Nucleus accumbens (tissue), 56 donors: ENCODE measurements at regions not wholly inside any gene's neighbourhood (a gene's known extent, or its start where the extent isn't known, plus 50 kb on each side); places are given as distances from the start of the nearest gene placed in this dataset.
"Not testable (repeated sequence)": the region's sequence is repeated elsewhere in the genome, so short reads cannot be mapped to it uniquely, and the experiment has no call there.

ENCODE experiments used
- DNase-seq, 56 donors: peaks; one replicate each; lab custom pipeline; 2025; lab: John Stamatoyannopoulos, UW

DNA sequence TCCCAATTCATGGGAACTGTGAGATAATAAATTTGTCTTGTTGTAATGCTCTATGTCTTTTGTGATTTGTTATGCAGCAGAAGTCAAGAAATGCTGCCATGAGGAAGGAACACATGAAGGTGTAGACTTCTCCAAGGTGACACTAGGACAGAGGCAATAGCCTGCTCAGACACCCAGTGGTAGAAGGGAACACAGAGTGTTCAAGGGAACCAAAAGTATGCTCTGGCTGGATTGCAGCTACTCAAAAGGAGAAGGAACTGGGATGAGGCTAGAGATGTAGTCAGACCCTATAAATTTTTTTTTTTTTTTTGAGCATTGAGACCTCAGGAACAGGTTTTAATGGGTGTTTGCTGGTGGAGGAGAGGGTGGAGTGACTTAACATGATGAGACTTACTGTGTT is 232.5 kb downstream of the PARP8 start:
- no peak for DNase-seq

GRCh38 chr5:50900952-50901510 is 234.6 kb downstream of the PARP8 start:
- DNase-seq: no peak

DNA sequence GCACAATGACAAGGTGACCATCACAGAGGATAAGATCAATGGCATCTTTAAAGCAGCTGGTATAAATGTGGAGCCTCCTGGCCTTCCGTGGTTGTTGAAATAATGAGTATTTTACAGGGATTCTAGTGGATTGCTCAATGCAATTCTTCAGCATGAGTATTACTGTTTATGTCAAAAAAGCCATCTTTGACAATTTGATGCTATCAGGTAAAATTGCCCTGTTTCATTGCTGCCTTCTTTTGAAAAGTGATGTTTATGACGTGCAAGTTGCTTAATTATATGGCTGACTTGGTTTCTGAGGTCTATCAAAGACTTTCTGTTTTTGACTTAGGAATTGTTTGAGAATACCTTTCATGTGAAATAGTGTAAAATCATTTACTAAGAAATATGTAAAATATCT is 237.2 kb downstream of the PARP8 start:
- DNase-seq: no peak

- DNase-seq: no peak
Measured at GRCh38 chr5:50905996-50906570, 239.6 kb downstream of the PARP8 start.

DNA sequence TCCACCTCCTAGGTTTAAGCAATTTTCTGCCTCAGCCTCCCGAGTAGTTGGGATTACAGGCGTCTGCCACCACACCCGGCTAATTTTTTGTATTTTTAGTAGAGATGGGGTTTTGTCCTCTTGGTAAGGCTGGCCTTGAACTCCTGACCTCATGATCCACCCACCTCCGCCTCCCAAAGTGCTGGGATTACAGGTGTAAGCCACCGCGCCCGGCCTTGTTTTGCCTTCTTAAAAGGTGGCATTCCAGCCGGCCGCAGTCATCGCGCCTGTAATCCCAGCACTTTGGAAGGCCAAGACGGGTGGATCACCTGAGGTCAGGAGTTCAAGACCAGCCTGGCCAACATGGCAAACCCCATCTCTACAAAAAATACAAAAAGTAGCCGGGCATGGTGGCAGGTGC is 253.7 kb downstream of the PARP8 start:
- not testable (repeated sequence) for DNase-seq

GRCh38 chr5:50921366-50922133 is 255.1 kb downstream of the PARP8 start:
- DNase-seq: no peak

- DNase-seq: not testable (repeated sequence)
Measured at GRCh38 chr5:50922134-50922941, 255.9 kb downstream of the PARP8 start.

DNA sequence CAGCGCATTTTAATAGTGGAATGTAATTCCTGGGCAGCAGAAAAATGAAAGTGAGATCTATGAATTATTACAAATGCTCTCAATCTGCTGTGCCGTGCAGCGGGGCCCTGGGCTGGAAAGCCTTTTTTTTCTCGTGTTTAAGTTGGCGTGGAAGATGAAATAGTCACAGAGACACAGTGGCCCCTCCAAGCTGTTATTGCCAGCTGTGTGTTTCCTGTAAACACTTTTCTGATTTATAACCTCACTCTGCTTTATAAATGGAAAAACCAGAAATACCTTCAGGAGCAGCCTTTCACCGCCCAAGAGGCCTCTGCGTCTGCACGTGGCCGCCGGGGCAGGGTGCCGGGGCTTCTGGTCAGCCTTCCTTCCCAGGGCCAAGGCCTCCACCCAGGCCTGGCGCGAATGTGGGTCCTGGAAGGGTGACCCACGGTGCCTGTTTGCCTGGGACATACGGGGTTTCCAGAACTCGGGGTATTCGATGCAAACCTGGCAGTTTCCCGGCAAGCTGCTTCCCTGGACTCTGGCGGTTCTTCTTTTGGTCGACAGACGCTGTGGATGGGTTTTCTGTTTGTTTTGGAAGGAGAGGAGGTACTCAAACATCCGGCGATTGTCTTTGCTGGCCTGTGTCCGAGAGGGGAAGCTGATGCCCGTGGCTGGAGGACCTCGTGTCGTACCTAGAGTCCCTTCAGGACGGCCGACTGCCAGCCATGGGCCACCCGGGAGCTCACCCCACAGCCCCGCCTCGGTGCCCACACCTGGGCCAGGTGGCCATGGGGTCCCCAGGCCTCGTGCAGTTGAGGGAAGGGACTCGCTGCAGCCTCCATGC is 256.7 kb downstream of the PARP8 start:
- DNase-seq: no peak

- DNase-seq: no peak
Measured at GRCh38 chr5:50923768-50924494, 257.5 kb downstream of the PARP8 start.

GRCh38 chr5:50927953-50928352 is 261.5 kb downstream of the PARP8 start:
- DNase-seq: no peak

DNA sequence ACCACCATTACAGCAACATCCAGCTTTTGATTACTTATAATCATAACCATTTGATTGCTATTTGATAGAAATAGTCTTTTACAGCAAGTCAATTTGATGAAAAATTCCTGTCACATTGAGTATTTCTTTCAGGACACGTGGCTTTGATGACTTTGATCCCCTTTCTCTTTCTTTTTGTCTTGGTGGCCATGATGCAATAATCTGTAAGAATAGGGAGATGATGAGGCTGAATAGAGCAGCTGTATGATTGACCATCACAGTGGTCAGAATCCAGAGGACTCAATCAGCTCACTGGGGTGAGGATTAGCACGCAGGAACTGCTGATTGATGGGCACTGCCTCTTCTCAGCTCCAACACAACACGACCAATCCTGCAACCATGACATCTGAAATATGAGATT is 262.7 kb downstream of the PARP8 start:
- DNase-seq: no peak

GRCh38 chr5:50934343-50934742 is 267.9 kb downstream of the PARP8 start:
- DNase-seq: no peak

GRCh38 chr5:50945139-50945538 is 278.7 kb downstream of the PARP8 start:
- no peak for DNase-seq

DNA sequence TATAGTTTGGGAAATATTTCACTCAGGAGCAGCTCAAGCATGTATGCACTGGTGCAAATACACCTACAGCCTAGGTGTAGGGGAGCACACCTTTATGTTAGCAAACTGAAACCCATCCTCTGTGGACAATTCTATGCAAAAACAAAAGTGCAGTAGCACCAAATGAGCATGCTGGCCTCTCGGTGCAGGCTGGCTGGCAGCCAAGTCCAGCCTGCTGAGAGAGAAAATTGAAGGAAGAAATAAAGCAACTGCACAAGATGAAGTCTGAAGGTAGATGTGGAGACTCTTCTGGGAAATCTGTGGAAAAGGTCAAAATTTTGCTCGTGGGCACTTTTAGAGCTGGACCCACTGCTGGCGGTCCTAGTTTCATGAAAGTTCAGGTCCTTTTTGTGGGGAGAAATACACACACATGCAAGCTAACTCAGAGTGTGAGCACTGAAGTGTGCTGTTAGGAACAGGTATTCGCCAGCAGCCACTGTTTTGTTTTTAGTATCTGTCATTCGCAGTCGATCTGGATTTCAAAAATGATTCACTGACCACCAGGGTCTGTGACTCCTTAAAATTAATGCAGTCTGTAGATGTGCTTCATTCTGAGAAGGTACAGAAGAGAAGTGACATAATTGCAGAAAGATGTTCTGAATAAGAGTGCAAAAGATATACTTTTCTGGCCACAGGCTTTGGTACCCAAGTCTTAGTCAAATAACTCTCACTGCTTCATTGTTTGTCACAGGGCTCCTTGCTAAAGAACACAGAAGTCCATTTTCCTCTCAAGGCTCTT is 281.7 kb downstream of the PARP8 start:
- peak in 2 of 56 donors; percentile 3 to 6 for DNase-seq

DNA sequence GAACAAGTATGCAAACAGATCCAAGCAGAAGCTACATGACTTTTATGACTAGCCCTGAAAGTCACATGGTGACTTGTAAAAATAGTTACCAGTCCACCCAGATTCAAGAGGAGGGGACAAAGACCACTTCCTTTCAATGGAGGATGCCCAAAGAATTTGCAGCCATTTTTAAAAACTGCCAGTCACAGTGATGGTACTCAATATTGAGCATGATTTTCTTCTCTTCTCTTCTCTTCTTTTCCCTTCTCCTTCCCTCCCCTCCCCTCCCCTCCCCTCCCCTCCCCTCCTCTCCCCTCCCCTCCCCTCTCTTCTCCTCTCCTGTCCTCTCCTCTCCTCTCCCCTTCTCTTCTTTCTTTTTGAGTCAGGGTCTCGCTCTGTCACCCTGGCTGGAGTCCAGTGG is 286.9 kb downstream of the PARP8 start:
- no peak for DNase-seq

- DNase-seq: peak in 6 of 56 donors; percentile 3 to 23 (median 13)
Measured at GRCh38 chr5:50958852-50959457, 292.5 kb downstream of the PARP8 start.

DNA sequence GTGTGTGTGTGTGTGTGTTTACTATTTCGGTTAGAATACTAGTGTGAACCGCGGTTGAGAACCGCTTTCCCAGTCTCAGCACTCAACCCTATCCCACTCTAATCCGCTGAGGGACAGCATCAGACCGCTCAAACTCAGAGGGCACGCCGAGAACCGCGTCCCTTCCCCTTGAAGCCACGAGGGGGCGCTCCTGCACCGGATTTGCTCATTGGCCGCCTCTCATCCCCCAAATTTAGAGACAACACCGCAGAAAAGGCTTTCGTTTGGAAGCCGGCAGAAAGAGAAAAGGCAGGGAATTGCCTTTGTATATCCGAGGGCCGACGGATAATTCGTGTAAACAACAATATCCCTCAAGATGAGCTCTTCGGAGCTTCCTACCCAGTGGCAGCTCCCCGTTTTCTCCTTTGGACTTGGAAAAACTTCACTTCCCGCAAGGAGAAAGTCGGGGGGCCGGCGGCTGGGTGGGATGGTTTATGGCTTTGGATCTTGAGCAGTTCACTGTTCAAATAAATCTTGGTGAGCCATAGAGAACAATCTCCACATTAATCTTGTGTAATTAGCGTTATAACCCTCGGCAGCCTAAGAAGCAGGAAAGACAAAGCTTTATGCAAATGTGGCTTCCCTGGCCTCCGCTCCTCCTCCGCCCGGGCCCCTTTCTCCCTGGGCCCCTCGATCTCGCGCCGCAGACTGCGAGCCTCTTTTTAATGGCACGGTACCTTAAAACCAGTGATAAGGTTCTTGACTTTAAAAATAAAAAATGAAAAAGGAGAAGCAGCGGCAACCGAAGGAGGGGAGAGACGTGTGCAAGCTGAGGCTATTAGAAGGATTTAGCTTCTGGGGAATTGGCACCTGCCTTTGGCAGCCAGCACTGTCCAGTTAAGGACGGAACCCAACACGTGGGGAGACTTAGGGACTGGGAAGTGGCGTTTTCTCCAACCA is 296.8 kb downstream of the PARP8 start:
- DNase-seq: peak in 51 of 56 donors; percentile 13 to 94 (median 73)
